ENCODE measurements at regions not wholly inside any gene's neighbourhood (a gene's known extent, or its start where the extent isn't known, plus 50 kb on each side); places are given as distances from the start of the nearest gene placed in this dataset.

DNA sequence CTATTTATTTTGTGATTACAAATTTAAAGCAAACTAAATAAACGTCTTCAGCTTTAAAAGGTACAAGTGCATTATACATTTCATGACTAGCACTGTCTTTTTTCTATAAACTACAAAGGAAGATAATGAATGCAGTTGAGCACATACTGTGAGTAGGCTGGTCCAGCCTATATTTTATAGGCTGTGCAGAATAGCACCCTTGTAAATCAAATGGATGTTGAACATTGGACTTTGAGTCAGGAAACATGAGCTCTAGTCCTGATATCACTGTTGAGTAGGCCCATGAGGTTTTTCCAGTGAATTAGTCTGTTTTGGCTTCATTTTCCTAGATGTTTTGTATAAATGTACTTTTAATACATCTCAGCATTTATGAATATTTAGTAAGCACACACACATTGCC lies 447.3 kb upstream of the KCNMB2 start:
- TF ChIP-seq, protein P1, sequence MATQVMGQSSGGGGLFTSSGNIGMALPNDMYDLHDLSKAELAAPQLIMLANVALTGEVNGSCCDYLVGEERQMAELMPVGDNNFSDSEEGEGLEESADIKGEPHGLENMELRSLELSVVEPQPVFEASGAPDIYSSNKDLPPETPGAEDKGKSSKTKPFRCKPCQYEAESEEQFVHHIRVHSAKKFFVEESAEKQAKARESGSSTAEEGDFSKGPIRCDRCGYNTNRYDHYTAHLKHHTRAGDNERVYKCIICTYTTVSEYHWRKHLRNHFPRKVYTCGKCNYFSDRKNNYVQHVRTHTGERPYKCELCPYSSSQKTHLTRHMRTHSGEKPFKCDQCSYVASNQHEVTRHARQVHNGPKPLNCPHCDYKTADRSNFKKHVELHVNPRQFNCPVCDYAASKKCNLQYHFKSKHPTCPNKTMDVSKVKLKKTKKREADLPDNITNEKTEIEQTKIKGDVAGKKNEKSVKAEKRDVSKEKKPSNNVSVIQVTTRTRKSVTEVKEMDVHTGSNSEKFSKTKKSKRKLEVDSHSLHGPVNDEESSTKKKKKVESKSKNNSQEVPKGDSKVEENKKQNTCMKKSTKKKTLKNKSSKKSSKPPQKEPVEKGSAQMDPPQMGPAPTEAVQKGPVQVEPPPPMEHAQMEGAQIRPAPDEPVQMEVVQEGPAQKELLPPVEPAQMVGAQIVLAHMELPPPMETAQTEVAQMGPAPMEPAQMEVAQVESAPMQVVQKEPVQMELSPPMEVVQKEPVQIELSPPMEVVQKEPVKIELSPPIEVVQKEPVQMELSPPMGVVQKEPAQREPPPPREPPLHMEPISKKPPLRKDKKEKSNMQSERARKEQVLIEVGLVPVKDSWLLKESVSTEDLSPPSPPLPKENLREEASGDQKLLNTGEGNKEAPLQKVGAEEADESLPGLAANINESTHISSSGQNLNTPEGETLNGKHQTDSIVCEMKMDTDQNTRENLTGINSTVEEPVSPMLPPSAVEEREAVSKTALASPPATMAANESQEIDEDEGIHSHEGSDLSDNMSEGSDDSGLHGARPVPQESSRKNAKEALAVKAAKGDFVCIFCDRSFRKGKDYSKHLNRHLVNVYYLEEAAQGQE (IDR thresholded peaks at IDR 0.05; ENCODE audit: insufficient read depth in 1 of 2, low read depth in 2 of 2, low read length in 2 of 2) = no peak
- TF ChIP-seq POLR2AphosphoS5 (IDR thresholded peaks at IDR 0.05; ENCODE audit: low read depth, low read length) (no peak), SIN3A (IDR thresholded peaks at IDR 0.05; ENCODE audit: borderline replicate concordance, insufficient read depth, low read length) (no peak), TAF1 (IDR thresholded peaks at IDR 0.05; ENCODE audit: borderline replicate concordance, insufficient read depth, low read length) (no peak), FOXP2 (optimal IDR thresholded peaks at IDR 0.05; ENCODE audit: borderline replicate concordance, extremely low read depth, extremely low read length, insufficient read depth) (no peak)
